H9 (cell line): ENCODE measurements at regions not wholly inside any gene's neighbourhood (a gene's known extent, or its start where the extent isn't known, plus 50 kb on each side); places are given as distances from the start of the nearest gene placed in this dataset.

ENCODE experiments used
- DNase-seq: peaks from one replicate; pipeline ENCODE4 v3.0.0-alpha.2; 2017
- H2AFZ ChIP-seq: one replicate; pipeline ENCODE4 v1.6.1; 2013; ENCODE audit warnings: mild to moderate bottlenecking, low read length, control low read depth, moderate library complexity
- H2AK5ac ChIP-seq: 2 replicates; pipeline ENCODE4 v1.6.1; 2013; ENCODE audit warnings: low read length, control low read depth, mixed read lengths; ENCODE audit not compliant: insufficient read length
- H2BK120ac ChIP-seq: one replicate; pipeline ENCODE4 v1.6.1; 2013; ENCODE audit warnings: low read depth, mild to moderate bottlenecking, low read length, control low read depth, inconsistent platforms; ENCODE audit not compliant: poor library complexity, severe bottlenecking
- H2BK12ac ChIP-seq: 2 replicates; pipeline ENCODE4 v1.6.1; 2013; ENCODE audit warnings: low read length, control low read depth, mixed read lengths, low read depth; ENCODE audit not compliant: insufficient read length
- H2BK15ac ChIP-seq: 2 replicates; pipeline ENCODE4 v1.6.1; 2013; ENCODE audit warnings: low read depth, low read length, control low read depth
- H2BK20ac ChIP-seq: one replicate; pipeline ENCODE4 v1.6.1; 2013; ENCODE audit warnings: low read depth, mild to moderate bottlenecking, low read length, control low read depth, inconsistent platforms; ENCODE audit not compliant: poor library complexity, severe bottlenecking
- H2BK5ac ChIP-seq: 2 replicates; pipeline ENCODE4 v1.6.1; 2013; ENCODE audit warnings: low read length, control low read depth, mixed read lengths; ENCODE audit not compliant: insufficient read length
- H3K14ac ChIP-seq: 2 replicates; pipeline ENCODE4 v1.6.1; 2013; ENCODE audit warnings: low read length, control low read depth; ENCODE audit not compliant: insufficient read depth
- H3K18ac ChIP-seq: 2 replicates; pipeline ENCODE4 v1.6.1; 2013; ENCODE audit warnings: low read depth, mild to moderate bottlenecking, mixed read lengths, low read length, control low read depth; ENCODE audit not compliant: insufficient read length
- H3K23ac ChIP-seq: 2 replicates; pipeline ENCODE4 v1.6.1; 2013; ENCODE audit warnings: low read length, control low read depth, mixed read lengths, low read depth; ENCODE audit not compliant: insufficient read length
- H3K23me2 ChIP-seq: 2 replicates; pipeline ENCODE4 v1.6.1; 2013; ENCODE audit warnings: low read depth, mild to moderate bottlenecking, mixed read lengths, low read length, control low read depth; ENCODE audit not compliant: insufficient read length, poor library complexity, severe bottlenecking
- H3K27ac ChIP-seq: 2 replicates; pipeline ENCODE4 v1.5.1; 2013; ENCODE audit warnings: low read length, control low read depth, mixed read lengths, low read depth; ENCODE audit not compliant: insufficient read length
- H3K27me3 ChIP-seq: 2 replicates; pipeline ENCODE4 v1.6.1; 2013; ENCODE audit warnings: low read length, control low read depth, inconsistent platforms; ENCODE audit not compliant: insufficient read depth
- H3K4ac ChIP-seq: 2 replicates; pipeline ENCODE4 v1.6.1; 2013; ENCODE audit warnings: low read depth, mild to moderate bottlenecking, control low read depth, inconsistent platforms, low read length, moderate library complexity
- H3K4me1 ChIP-seq: 2 replicates; pipeline ENCODE4 v1.6.1; 2013; ENCODE audit warnings: low read length, control low read depth, inconsistent platforms; ENCODE audit not compliant: insufficient read depth
- H3K4me2 ChIP-seq: 2 replicates; pipeline ENCODE4 v1.6.1; 2013; ENCODE audit warnings: low read length, control low read depth, mixed read lengths; ENCODE audit not compliant: insufficient read length, insufficient read depth
- H3K56ac ChIP-seq: 2 replicates; pipeline ENCODE4 v1.6.1; 2013; ENCODE audit warnings: low read depth, mild to moderate bottlenecking, mixed read lengths, low read length, control low read depth; ENCODE audit not compliant: insufficient read length
- H3K79me1 ChIP-seq: 2 replicates; pipeline ENCODE4 v1.6.1; 2013; ENCODE audit warnings: low read depth, mild to moderate bottlenecking, moderate library complexity, low read length, control low read depth, inconsistent platforms; ENCODE audit not compliant: insufficient read depth, poor library complexity, severe bottlenecking
- H3K79me2 ChIP-seq: 2 replicates; pipeline ENCODE4 v1.6.1; 2013; ENCODE audit warnings: low read length, control low read depth, inconsistent platforms; ENCODE audit not compliant: insufficient read depth
- H3K9ac ChIP-seq: 2 replicates; pipeline ENCODE4 v1.6.1; 2013; ENCODE audit warnings: low read length, control low read depth, mixed read lengths; ENCODE audit not compliant: insufficient read length; ENCODE audit errors: extremely low read depth
- H3K9me3 ChIP-seq: one replicate; pipeline ENCODE4 v1.6.1; 2013; ENCODE audit warnings: low read depth, low read length, inconsistent platforms; ENCODE audit not compliant: control insufficient read depth
- H3T11ph ChIP-seq: one replicate; pipeline ENCODE4 v1.6.1; 2013; ENCODE audit warnings: mild to moderate bottlenecking, low read length, control low read depth, inconsistent platforms
- H4K20me1 ChIP-seq: one replicate; pipeline ENCODE4 v1.6.1; 2013; ENCODE audit not compliant: control insufficient read depth, insufficient read length, insufficient read depth
- H4K5ac ChIP-seq: 2 replicates; pipeline ENCODE4 v1.6.1; 2013; ENCODE audit warnings: low read depth, mild to moderate bottlenecking, mixed read lengths, low read length, control low read depth; ENCODE audit not compliant: insufficient read length
- H4K8ac ChIP-seq: replicated peaks from 2 replicates; pipeline ENCODE4 v1.6.1; 2013; ENCODE audit warnings: low read length, control low read depth, mixed read lengths, low read depth; ENCODE audit not compliant: insufficient read length
- H4K91ac ChIP-seq: 2 replicates; pipeline ENCODE4 v1.6.1; 2013; ENCODE audit warnings: low read depth, mild to moderate bottlenecking, moderate library complexity, mixed read lengths, low read length, control low read depth; ENCODE audit not compliant: insufficient read length
- H3K27ac Mint-ChIP-seq, 3 experiments: 2 replicates in 2 of 3; 3 replicates in 1 of 3; pipeline ENCODE4 v1.8.0; 2020 to 2021; ENCODE audit warnings: mixed read lengths in 3 of 3, mild to moderate bottlenecking in 1 of 3, moderate library complexity in 1 of 3
- H3K27me3 Mint-ChIP-seq: 2 replicates; pipeline ENCODE4 v1.8.0; 2021; ENCODE audit warnings: low read depth, mild to moderate bottlenecking, moderate library complexity, mixed read lengths
- H3K36me3 Mint-ChIP-seq, 3 experiments: 2 replicates in 2 of 3; 3 replicates in 1 of 3; pipeline ENCODE4 v1.8.0; 2020 to 2021; ENCODE audit warnings: low read depth in 3 of 3, mixed read lengths in 3 of 3; ENCODE audit not compliant: insufficient read depth in 1 of 3
- H3K4me1 Mint-ChIP-seq, 2 experiments: 2 replicates each; pipeline ENCODE4 v1.8.0; 2020; ENCODE audit warnings: mixed read lengths in 2 of 2
- H3K4me3 Mint-ChIP-seq, 2 experiments: 2 replicates in 1 of 2; 3 replicates in 1 of 2; pipeline ENCODE4 v1.8.0; 2020 to 2021; ENCODE audit warnings: mild to moderate bottlenecking in 2 of 2, mixed read lengths in 2 of 2, moderate library complexity in 1 of 2
- H3K9me3 Mint-ChIP-seq, 2 experiments: 2 replicates in 1 of 2; 3 replicates in 1 of 2; pipeline ENCODE4 v1.8.0; 2020; ENCODE audit warnings: mild to moderate bottlenecking in 2 of 2, mixed read lengths in 2 of 2, moderate library complexity in 1 of 2
- WGBS: extraction: QIAGEN DNeasy Blood & Tissue Kit; methylation state at CpG from one replicate; pipeline ENCODE4 v1.1.7; 2013; ENCODE audit warnings: missing lambda C conversion rate, low lambda C conversion rate, mixed read lengths; ENCODE audit not compliant: insufficient read length; ENCODE audit errors: extremely low coverage; 5-methylcytosine and 5-hydroxymethylcytosine counted together
- TF ChIP-seq, protein P1 (sequence below): fragments of 200-600 bp; sonication (generic); conservative IDR thresholded peaks from 3 replicates; pipeline ENCODE4 v1.8.0; 2021; ENCODE audit warnings: antibody characterized with exemption, mild to moderate bottlenecking

DNA sequence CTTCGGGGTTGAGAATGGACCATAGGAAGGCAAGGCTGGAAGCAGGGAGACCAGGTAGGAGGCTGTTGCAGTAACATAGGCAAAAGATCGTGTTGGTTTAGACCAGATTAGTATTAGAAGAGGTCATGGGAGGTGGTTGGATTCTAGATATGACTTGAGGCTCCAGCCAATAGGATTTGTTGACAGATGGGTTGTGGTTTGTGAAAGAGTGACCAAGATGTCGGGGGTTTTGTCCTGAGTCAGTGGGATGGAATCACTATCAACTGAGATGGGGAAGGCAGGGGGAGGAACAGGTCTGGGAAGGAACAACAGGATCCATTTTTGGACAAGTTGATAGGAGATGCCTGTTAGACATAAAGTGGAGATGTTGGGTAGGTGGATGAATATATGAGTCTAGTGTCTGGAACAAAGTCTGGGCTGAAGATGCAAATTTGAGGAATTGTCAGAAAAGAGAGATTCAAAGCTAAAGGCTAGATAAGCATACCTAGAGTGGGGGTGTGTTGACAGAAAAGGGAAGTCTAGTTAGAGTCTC lies 95.5 kb upstream of the NPHP3 start:
- WGBS = no CpG with 5 or more reads among the region's 3 CpGs
- Histone ChIP-seq H4K8ac (no peak overlapping the region), H2BK15ac (no peak overlapping the region)

More for the DNA sequence above, 95.5 kb upstream of the NPHP3 start:
- Histone ChIP-seq H3K4me1 (no peaks in the 10 kb centered on the region), H2BK12ac (no peak overlapping the region), H3K18ac (no peak overlapping the region), H4K20me1 (no peaks in the 10 kb centered on the region), H3T11ph (no peak overlapping the region), H2BK120ac (no peak overlapping the region), H4K91ac (no peak overlapping the region), H4K5ac (no peak overlapping the region), H2AFZ (no peak overlapping the region), H3K56ac (no peak overlapping the region), H3K79me1 (no peaks in the 10 kb centered on the region), H3K23ac (no peak overlapping the region), H3K4ac (no peak overlapping the region), H3K4me2 (no peak overlapping the region), H3K9me3 (no peaks in the 10 kb centered on the region), H3K9ac (no peak overlapping the region), H3K79me2 (no peaks in the 10 kb centered on the region), H3K27me3 (no peaks in the 10 kb centered on the region), H2BK20ac (no peak overlapping the region), H3K27ac (no peak overlapping the region), H3K14ac (no peak overlapping the region), H2AK5ac (no peak overlapping the region), H2BK5ac (no peak overlapping the region), H3K23me2 (no peaks in the 10 kb centered on the region)
- no peaks in the 10 kb centered on the region for H3K36me3 Mint-ChIP-seq
- TF ChIP-seq, protein P1, sequence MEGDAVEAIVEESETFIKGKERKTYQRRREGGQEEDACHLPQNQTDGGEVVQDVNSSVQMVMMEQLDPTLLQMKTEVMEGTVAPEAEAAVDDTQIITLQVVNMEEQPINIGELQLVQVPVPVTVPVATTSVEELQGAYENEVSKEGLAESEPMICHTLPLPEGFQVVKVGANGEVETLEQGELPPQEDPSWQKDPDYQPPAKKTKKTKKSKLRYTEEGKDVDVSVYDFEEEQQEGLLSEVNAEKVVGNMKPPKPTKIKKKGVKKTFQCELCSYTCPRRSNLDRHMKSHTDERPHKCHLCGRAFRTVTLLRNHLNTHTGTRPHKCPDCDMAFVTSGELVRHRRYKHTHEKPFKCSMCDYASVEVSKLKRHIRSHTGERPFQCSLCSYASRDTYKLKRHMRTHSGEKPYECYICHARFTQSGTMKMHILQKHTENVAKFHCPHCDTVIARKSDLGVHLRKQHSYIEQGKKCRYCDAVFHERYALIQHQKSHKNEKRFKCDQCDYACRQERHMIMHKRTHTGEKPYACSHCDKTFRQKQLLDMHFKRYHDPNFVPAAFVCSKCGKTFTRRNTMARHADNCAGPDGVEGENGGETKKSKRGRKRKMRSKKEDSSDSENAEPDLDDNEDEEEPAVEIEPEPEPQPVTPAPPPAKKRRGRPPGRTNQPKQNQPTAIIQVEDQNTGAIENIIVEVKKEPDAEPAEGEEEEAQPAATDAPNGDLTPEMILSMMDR = no peak
- no peak overlapping the region for H3K4me3 Mint-ChIP-seq
- H3K27ac Mint-ChIP-seq = no peak overlapping the region
- no peaks in the 10 kb centered on the region for H3K9me3 Mint-ChIP-seq
- H3K27me3 Mint-ChIP-seq = no peaks in the 10 kb centered on the region; the same call in 1 of the 2 replicates
- no peaks in the 10 kb centered on the region for H3K4me1 Mint-ChIP-seq
- DNase-seq = no peak
